ENCODE measurements at regions not wholly inside any gene's neighbourhood (a gene's known extent, or its start where the extent isn't known, plus 50 kb on each side); places are given as distances from the start of the nearest gene placed in this dataset.

DNA sequence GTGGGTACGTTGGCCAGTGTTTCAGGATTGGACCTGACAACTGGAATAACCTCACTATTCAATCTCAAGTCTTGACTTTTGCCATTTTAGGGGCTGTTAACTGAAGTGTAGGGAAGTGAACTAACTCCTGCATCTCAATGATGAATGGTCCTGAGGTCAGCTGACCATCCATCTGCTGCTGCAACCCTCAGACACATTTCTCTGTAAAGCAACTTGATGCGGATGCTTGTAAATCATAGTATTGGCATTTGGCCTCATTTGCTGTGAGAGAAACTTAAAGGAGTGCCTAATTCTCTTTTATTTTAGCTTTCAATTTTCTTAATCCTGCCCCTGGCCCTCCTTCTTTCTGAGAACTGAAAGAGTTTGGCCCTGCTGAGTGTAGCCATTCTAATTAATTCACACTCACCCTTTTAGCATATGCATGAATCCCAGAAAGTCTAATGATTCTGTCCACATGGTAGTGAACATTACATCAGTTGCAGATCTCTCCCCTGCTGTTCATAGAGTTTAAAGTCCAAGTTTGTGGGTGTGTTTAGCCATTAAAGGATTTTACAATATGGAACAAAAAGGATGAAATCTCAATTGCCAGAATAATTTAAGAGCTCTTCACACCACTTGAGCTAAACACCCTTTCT lies 1531.4 kb upstream of the SLC10A2 start:
- Histone ChIP-seq H3K4me1 (ENCODE audit: control insufficient read depth, low read length) (no peaks in the 10 kb centered on the region), H3K9me3 (ENCODE audit: control insufficient read depth, insufficient read depth, low read length) (no peaks in the 10 kb centered on the region), H3K27ac (ENCODE audit: low read depth, low read length) (no peak overlapping the region), H3F3A (ENCODE audit: control insufficient read depth, insufficient read depth) (no peaks in the 10 kb centered on the region), H3K4me2 (ENCODE audit: low read length) (no peak overlapping the region), H4K20me1 (ENCODE audit: control insufficient read depth, insufficient read depth, low read depth, low read length) (no peaks in the 10 kb centered on the region), H3K27me3 (ENCODE audit: control insufficient read depth, low read length) (no peaks in the 10 kb centered on the region), H3K79me2 (ENCODE audit: control insufficient read depth, low read length) (no peaks in the 10 kb centered on the region), H3K9me2 (replicated peaks; ENCODE audit: control insufficient read depth, low read length) (no peaks in the 10 kb centered on the region), H3K4me3 (ENCODE audit: low read length) (no peak overlapping the region), H3K36me3 (ENCODE audit: control insufficient read depth, low read length) (no peaks in the 10 kb centered on the region)
- TF ChIP-seq EZH2phosphoT487 (IDR thresholded peaks at IDR 0.05; ENCODE audit: borderline replicate concordance, low read length), result no peak
- TF ChIP-seq, protein P1, sequence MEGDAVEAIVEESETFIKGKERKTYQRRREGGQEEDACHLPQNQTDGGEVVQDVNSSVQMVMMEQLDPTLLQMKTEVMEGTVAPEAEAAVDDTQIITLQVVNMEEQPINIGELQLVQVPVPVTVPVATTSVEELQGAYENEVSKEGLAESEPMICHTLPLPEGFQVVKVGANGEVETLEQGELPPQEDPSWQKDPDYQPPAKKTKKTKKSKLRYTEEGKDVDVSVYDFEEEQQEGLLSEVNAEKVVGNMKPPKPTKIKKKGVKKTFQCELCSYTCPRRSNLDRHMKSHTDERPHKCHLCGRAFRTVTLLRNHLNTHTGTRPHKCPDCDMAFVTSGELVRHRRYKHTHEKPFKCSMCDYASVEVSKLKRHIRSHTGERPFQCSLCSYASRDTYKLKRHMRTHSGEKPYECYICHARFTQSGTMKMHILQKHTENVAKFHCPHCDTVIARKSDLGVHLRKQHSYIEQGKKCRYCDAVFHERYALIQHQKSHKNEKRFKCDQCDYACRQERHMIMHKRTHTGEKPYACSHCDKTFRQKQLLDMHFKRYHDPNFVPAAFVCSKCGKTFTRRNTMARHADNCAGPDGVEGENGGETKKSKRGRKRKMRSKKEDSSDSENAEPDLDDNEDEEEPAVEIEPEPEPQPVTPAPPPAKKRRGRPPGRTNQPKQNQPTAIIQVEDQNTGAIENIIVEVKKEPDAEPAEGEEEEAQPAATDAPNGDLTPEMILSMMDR (IDR thresholded peaks at IDR 0.05; ENCODE audit: low read depth, low read length, poor library complexity, severe bottlenecking), result no peak

DNA sequence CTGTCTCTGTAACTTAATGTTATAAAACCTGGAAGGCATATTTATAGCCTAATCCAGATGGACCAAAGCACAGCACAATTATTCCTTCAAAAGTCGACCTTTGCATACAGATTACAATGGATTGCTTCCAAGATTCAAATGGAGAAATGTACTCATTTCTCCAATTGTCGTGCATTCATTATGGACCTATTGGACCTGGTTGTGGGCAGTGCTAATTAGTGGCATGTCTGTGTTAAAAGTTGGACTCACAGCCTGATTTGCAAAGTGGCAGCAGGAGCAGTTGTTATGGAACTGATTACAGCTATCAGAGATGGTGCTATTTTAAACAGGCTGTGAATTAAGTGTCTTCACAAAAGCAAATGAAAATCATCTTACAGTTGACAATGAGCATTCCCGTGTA lies 1529.3 kb upstream of the SLC10A2 start:
- Histone ChIP-seq H4K20me1 (ENCODE audit: control insufficient read depth, insufficient read depth, low read depth, low read length) (no peaks in the 10 kb centered on the region), H3K4me3 (ENCODE audit: low read length) (no peak overlapping the region), H3K9me3 (ENCODE audit: control insufficient read depth, insufficient read depth, low read length) (no peaks in the 10 kb centered on the region), H3K79me2 (ENCODE audit: control insufficient read depth, low read length) (no peaks in the 10 kb centered on the region), H3K9me2 (replicated peaks; ENCODE audit: control insufficient read depth, low read length) (no peaks in the 10 kb centered on the region; the same call in 1 of the 2 replicates), H3K4me1 (ENCODE audit: control insufficient read depth, low read length) (no peaks in the 10 kb centered on the region), H3K36me3 (ENCODE audit: control insufficient read depth, low read length) (no peaks in the 10 kb centered on the region), H3F3A (ENCODE audit: control insufficient read depth, insufficient read depth) (no peaks in the 10 kb centered on the region), H3K27me3 (ENCODE audit: control insufficient read depth, low read length) (no peaks in the 10 kb centered on the region), H3K4me2 (ENCODE audit: low read length) (no peak overlapping the region), H3K27ac (ENCODE audit: low read depth, low read length) (no peak overlapping the region)
- no peak for TF ChIP-seq EZH2phosphoT487 (IDR thresholded peaks at IDR 0.05; ENCODE audit: borderline replicate concordance, low read length)
- TF ChIP-seq, protein P1 (IDR thresholded peaks at IDR 0.05; ENCODE audit: low read depth, low read length, poor library complexity, severe bottlenecking), result no peak

DNA sequence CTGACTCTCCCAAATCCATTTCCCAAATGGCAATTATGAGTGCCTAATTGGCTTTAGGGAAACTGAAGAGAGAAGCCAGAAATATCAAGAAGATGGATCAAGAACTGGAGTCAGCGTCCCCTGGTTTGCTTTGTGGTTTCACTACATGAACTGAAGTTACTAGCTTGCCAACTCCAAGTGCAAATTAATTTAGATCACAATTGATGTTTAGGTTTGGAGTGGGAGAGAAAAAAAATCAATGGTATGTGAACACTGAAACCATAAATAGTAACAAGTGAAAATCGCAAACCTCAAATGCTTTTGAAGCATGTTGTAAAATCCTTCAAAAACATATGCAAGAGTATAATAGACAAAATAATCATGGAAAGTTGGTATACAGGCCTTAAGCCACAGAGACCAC lies 1528.6 kb upstream of the SLC10A2 start:
- H3K79me2 ChIP-seq (ENCODE audit: control insufficient read depth, low read length), result no peaks in the 10 kb centered on the region
- H3K9me3 ChIP-seq (ENCODE audit: control insufficient read depth, insufficient read depth, low read length), result no peaks in the 10 kb centered on the region
- H3K9me2 ChIP-seq (replicated peaks; ENCODE audit: control insufficient read depth, low read length), result no peaks in the 10 kb centered on the region; the same call in 1 of the 2 replicates
- no peaks in the 10 kb centered on the region for H4K20me1 ChIP-seq (ENCODE audit: control insufficient read depth, insufficient read depth, low read depth, low read length)
- TF ChIP-seq, protein P1 (IDR thresholded peaks at IDR 0.05; ENCODE audit: low read depth, low read length, poor library complexity, severe bottlenecking), result no peak
- TF ChIP-seq EZH2phosphoT487 (IDR thresholded peaks at IDR 0.05; ENCODE audit: borderline replicate concordance, low read length), result no peak
- H3K36me3 ChIP-seq (ENCODE audit: control insufficient read depth, low read length), result no peaks in the 10 kb centered on the region
- H3K27me3 ChIP-seq (ENCODE audit: control insufficient read depth, low read length), result no peaks in the 10 kb centered on the region
- H3K4me2 ChIP-seq (ENCODE audit: low read length), result no peak overlapping the region
- H3K27ac ChIP-seq (ENCODE audit: low read depth, low read length), result no peak overlapping the region
- H3F3A ChIP-seq (ENCODE audit: control insufficient read depth, insufficient read depth), result no peaks in the 10 kb centered on the region
- no peaks in the 10 kb centered on the region for H3K4me1 ChIP-seq (ENCODE audit: control insufficient read depth, low read length)
- H3K4me3 ChIP-seq (ENCODE audit: low read length), result no peak overlapping the region
